Left lobe of liver (tissue), 2 donors: ENCODE measurements at regions not wholly inside any gene's neighbourhood (a gene's known extent, or its start where the extent isn't known, plus 50 kb on each side); places are given as distances from the start of the nearest gene placed in this dataset.
"Not testable (repeated sequence)": the region's sequence is repeated elsewhere in the genome, so short reads cannot be mapped to it uniquely, and the experiment has no call there.

Experiments used
- ATAC-seq: fragments of 200-7000 bp; cut with Tn5 transposase; one replicate; pipeline ENCODE4 v1.9.1; 2020; ENCODE audit warnings: mild to moderate bottlenecking, moderate library complexity
- DNase-seq: peaks from one replicate; pipeline ENCODE4 v3.0.0-alpha.2; 2020; ENCODE audit warnings: low spot score
- donor health status: DM: no; HTN: no; CAD: no; lungs with moderate emphysema.
- donor health status: DM: no; HTN: yes; CAD: no.

GRCh38 chr10:105751688-105752087 lies 1110.6 kb downstream of the SORCS3 start:
- ATAC-seq (no peak), DNase-seq (no peak)

- DNase-seq: no peak
- no peak for ATAC-seq
Measured at GRCh38 chr10:105745596-105746148, 1104.6 kb downstream of the SORCS3 start.

GRCh38 chr10:105743343-105744056 lies 1102.4 kb downstream of the SORCS3 start:
- DNase-seq (no peak), ATAC-seq (no peak)

- DNase-seq (no peak), ATAC-seq (no peak)
Measured at GRCh38 chr10:105742923-105743322, 1101.8 kb downstream of the SORCS3 start.

- no peak for DNase-seq
- no peak for ATAC-seq
Measured at GRCh38 chr10:105742184-105742583, 1101.1 kb downstream of the SORCS3 start.

GRCh38 chr10:105734479-105734878 lies 1093.4 kb downstream of the SORCS3 start:
- DNase-seq (no peak), ATAC-seq (no peak)

- DNase-seq: no peak
- no peak for ATAC-seq
Measured at GRCh38 chr10:105733924-105734323, 1092.8 kb downstream of the SORCS3 start.

- DNase-seq (no peak), ATAC-seq (no peak)
Measured at GRCh38 chr10:105729428-105729827, 1088.3 kb downstream of the SORCS3 start.

- ATAC-seq, DNase-seq: not testable (repeated sequence)
Measured at GRCh38 chr10:105727586-105727985, 1086.5 kb downstream of the SORCS3 start.

- no peak for DNase-seq
- no peak for ATAC-seq
Measured at GRCh38 chr10:105727131-105727530, 1086.0 kb downstream of the SORCS3 start.

GRCh38 chr10:105726149-105726548 lies 1085.1 kb downstream of the SORCS3 start:
- ATAC-seq (no peak), DNase-seq (no peak)

GRCh38 chr10:105725007-105725406 lies 1083.9 kb downstream of the SORCS3 start:
- ATAC-seq: no peak

GRCh38 chr10:105718207-105718995 lies 1077.3 kb downstream of the SORCS3 start:
- ATAC-seq: no peak
- no peak for DNase-seq

More at GRCh38 chr10:105725007-105725406, 1083.9 kb downstream of the SORCS3 start:
- DNase-seq: no peak

GRCh38 chr10:105714728-105715127 lies 1073.6 kb downstream of the SORCS3 start:
- no peak for DNase-seq

GRCh38 chr10:105707603-105708002 lies 1066.5 kb downstream of the SORCS3 start:
- ATAC-seq (no peak), DNase-seq (no peak)

More at GRCh38 chr10:105714728-105715127, 1073.6 kb downstream of the SORCS3 start:
- no peak for ATAC-seq

- no peak for ATAC-seq
- DNase-seq: no peak
Measured at GRCh38 chr10:105706281-105707026, 1065.4 kb downstream of the SORCS3 start.

- DNase-seq: no peak
- no peak for ATAC-seq
Measured at GRCh38 chr10:105702211-105702610, 1061.1 kb downstream of the SORCS3 start.

GRCh38 chr10:105700218-105700617 lies 1059.1 kb downstream of the SORCS3 start:
- ATAC-seq: no peak
- DNase-seq: no peak

- no peak for ATAC-seq
- no peak for DNase-seq
Measured at GRCh38 chr10:105699504-105699903, 1058.4 kb downstream of the SORCS3 start.

GRCh38 chr10:105698592-105698991 lies 1057.5 kb downstream of the SORCS3 start:
- DNase-seq (no peak), ATAC-seq (no peak)

- DNase-seq (no peak), ATAC-seq (no peak)
Measured at GRCh38 chr10:105697290-105697780, 1056.2 kb downstream of the SORCS3 start.
